GM12872 (cell line): ENCODE measurements at regions not wholly inside any gene's neighbourhood (a gene's known extent, or its start where the extent isn't known, plus 50 kb on each side); places are given as distances from the start of the nearest gene placed in this dataset.

Experiments used
- TF ChIP-seq, protein P1 (sequence below): IDR thresholded peaks from 3 replicates; pipeline ENCODE4 v1.5.1; 2011; ENCODE audit warnings: low read depth, mild to moderate bottlenecking, low read length, moderate library complexity; ENCODE audit not compliant: insufficient read depth

DNA sequence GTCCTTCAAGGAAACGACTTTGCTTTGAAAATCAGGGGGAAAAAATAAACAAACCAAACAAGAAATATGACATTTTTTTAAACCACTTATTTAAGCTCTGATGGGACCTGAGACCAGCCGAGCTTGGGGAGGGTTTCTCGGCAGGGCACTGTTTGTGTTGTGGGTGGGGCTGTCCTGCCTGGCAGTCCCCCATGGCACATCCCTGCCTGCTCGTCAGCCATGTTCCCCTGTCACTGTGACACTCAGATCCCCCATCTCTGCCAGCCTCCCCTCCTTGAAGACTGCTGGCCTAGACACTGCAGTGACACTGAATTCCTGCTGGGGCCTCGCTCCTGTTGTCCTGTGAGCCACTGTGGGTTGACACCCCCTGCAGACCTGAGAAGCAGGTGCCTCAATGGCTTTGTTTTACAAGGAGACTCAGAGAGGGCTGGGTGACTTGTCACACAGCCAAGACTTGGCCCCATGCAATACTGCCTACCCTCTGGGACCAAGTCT lies 95.1 kb upstream of the PTPN1 start:
- TF ChIP-seq, protein P1, sequence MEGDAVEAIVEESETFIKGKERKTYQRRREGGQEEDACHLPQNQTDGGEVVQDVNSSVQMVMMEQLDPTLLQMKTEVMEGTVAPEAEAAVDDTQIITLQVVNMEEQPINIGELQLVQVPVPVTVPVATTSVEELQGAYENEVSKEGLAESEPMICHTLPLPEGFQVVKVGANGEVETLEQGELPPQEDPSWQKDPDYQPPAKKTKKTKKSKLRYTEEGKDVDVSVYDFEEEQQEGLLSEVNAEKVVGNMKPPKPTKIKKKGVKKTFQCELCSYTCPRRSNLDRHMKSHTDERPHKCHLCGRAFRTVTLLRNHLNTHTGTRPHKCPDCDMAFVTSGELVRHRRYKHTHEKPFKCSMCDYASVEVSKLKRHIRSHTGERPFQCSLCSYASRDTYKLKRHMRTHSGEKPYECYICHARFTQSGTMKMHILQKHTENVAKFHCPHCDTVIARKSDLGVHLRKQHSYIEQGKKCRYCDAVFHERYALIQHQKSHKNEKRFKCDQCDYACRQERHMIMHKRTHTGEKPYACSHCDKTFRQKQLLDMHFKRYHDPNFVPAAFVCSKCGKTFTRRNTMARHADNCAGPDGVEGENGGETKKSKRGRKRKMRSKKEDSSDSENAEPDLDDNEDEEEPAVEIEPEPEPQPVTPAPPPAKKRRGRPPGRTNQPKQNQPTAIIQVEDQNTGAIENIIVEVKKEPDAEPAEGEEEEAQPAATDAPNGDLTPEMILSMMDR = no peak

DNA sequence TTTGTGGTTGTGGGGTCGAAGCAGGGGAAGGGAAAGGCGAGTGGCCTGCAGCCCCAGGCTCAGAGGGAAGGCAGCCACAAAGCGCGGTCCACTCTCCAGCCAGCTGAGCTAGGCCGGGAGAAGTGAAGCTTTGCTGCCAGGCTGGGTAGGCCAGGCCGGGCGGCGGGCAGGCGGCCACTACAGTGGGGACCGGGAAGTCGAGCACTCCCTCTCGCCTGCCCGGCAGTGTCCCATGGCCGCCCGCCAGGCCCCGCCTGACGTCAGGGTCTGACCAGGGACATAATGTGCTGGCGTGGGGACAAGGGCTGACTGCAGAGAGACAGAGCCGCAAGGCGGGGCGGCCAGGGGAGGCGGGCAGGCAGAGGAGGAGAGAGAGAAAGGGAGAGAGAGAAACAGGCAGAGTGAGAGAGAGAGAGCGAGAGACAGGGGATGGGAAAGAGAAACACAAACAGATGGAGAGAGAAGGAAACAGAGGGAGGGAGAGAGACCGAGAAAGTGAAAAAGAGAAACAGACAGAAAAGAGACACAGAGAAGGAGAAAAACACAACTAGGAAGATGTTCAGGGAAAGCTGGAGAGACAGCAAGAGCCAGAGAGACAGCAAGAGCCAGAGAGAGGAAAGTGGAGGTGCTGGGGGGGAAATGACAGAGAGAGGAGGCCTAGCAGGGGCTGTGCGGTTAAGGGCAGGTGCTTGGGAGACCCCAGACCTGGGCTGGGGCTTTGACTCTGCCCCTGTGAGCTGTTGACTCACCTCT lies 94.5 kb upstream of the PTPN1 start:
- TF ChIP-seq, protein P1 = no peak

- TF ChIP-seq, protein P1 = no peak
Measured at GRCh38 chr20:50416269-50417022, 93.7 kb upstream of the PTPN1 start.

- TF ChIP-seq, protein P1 = no peak
Measured at GRCh38 chr20:50417023-50417329, 93.2 kb upstream of the PTPN1 start.

DNA sequence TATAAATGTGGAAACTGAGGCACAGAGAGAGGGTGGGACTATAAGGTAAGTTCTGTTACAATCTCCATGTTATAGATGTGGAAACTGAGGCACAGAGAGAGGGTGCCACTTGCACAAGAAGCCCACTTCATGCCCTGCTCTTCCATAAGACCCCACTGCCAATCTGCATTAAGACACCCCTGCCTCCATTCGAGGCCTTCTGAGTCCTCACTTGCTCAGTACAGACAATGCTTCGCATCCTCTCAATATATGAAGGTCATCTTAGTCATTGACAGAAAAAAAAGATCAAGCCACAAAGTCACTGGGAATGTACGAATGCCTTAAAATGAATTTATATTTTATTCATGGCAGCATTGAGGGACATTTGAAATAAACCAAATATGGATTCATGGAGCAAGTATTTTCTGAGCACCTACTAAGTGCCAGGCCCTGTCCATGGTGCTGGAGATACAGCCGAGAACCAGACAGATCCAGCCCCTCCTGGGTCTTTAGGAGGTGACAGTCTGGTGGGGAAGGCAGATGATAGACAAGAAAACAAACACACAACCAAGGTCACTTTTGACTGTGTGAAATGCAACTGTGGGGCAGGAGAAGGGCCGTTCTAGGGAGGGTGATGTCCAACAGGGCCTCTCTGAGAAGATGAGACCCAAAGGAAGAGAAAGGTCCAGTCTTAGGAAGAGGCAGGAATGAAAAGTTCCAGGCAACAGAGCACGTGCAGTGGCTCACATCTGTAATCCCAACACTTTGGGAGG lies 92.5 kb upstream of the PTPN1 start:
- TF ChIP-seq, protein P1 = no peak

DNA sequence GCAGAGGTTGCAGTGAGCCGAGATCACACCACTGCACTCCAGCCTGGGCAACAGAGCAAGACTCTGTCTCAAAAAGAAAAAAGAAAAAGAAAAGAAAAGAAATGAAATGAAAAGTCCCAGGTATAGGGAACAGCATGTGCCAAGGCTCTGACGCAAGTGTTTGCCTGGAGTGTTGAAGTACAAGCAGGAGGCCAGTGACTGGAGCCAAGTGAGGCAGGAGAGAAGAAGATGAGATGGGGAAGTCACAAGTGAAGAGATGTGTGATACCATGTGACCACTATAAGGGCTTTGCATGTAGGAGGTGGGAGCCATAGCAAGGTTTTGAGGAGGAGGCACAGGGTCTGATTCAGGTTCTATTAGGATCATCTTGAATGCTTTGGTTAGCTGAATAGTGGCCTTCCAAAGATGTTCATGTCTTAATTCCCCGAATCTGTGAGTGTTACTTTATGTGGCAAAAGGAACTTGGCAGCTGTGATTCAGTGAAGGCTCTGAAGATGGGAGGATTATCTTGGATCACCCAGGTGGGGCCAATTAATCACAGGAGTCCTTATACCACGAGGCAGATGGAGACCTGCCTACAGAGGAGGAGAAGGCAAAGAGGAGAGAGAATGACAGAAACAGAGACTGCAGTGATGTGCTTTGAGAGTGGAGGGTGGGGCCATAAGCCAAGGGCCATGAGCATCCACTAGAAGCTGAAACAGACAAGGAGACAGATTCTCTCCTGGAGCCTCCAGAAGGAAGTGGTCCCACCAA lies 91.1 kb upstream of the PTPN1 start:
- TF ChIP-seq, protein P1 = no peak
